Glutamatergic neuron (in vitro differentiated cells): ENCODE measurements at regions not wholly inside any gene's neighbourhood (a gene's known extent, or its start where the extent isn't known, plus 50 kb on each side); places are given as distances from the start of the nearest gene placed in this dataset.
"Not testable (repeated sequence)": the region's sequence is repeated elsewhere in the genome, so short reads cannot be mapped to it uniquely, and the experiment has no call there.

Experiments used
- DNase-seq: peaks from one replicate; pipeline ENCODE4 v3.0.0; 2022
- H3K27ac Mint-ChIP-seq: one replicate; pipeline ENCODE4 v1.8.0; 2020; ENCODE audit warnings: mild to moderate bottlenecking, mixed read lengths, inconsistent platforms; ENCODE audit not compliant: unreplicated experiment
- H3K27me3 Mint-ChIP-seq: one replicate; pipeline ENCODE4 v1.8.0; 2020; ENCODE audit warnings: mild to moderate bottlenecking, moderate library complexity, mixed read lengths, inconsistent platforms; ENCODE audit not compliant: unreplicated experiment
- H3K36me3 Mint-ChIP-seq: one replicate; pipeline ENCODE4 v1.8.0; 2020; ENCODE audit warnings: mild to moderate bottlenecking, mixed read lengths, inconsistent platforms; ENCODE audit not compliant: unreplicated experiment
- H3K4me1 Mint-ChIP-seq: one replicate; pipeline ENCODE4 v1.8.0; 2020; ENCODE audit warnings: mild to moderate bottlenecking, low read depth, mixed read lengths, inconsistent platforms; ENCODE audit not compliant: unreplicated experiment
- H3K4me3 Mint-ChIP-seq: one replicate; pipeline ENCODE4 v1.8.0; 2020; ENCODE audit warnings: mild to moderate bottlenecking, mixed read lengths, inconsistent platforms; ENCODE audit not compliant: unreplicated experiment
- H3K9me3 Mint-ChIP-seq: one replicate; pipeline ENCODE4 v1.8.0; 2020; ENCODE audit warnings: mild to moderate bottlenecking, moderate library complexity, mixed read lengths, inconsistent platforms; ENCODE audit not compliant: unreplicated experiment
- TF ChIP-seq, protein P1 (sequence below): fragments of 200-600 bp; sonication (generic); IDR thresholded peaks from one replicate; pipeline ENCODE4 v1.5.0; 2021; ENCODE audit not compliant: partially characterized antibody, unreplicated experiment

DNA sequence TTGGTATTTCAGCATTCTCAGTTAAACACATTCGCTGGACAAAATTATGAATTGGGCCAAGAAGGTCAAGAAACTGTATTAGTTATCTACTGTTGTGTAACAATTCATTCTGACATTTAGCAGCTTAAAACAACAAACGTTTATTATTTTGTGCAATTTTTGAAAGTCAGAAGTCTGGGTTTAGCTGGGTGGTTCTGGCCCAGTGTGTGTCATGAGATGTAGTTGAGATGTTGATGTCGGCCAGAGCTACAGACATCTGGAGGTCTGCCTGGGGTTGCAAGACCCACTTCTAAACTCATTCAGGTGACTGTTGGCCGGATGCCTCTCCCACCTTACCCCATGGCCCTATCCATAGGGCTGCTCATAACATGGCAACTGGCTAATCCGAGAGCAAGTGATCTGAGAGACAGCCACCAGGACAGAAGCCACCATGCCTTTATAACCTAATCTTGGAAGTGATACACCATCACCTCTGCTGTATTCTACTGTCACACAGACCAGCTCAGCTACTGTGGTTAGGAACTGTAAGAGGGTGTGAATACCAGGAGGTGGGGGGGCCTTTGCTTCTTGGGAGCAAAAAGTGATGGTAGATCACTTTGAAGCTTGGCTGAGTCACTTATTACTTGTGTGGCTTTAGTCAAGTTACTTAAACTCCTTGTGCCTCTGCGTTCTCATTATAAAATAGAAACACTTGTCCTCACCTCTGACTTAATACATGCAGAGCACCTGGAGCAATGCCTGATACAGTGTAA is 217.0 kb upstream of the MYLIP start:
- Mint-ChIP-seq H3K4me3 (no peak overlapping the region), H3K27me3 (peaks cover 5% of the 10 kb centered on the region), H3K9me3 (peaks cover 8% of the 10 kb centered on the region), H3K36me3 (no peaks in the 10 kb centered on the region), H3K27ac (no peak overlapping the region), H3K4me1 (peaks cover 18% of the 10 kb centered on the region)
- TF ChIP-seq, protein P1, sequence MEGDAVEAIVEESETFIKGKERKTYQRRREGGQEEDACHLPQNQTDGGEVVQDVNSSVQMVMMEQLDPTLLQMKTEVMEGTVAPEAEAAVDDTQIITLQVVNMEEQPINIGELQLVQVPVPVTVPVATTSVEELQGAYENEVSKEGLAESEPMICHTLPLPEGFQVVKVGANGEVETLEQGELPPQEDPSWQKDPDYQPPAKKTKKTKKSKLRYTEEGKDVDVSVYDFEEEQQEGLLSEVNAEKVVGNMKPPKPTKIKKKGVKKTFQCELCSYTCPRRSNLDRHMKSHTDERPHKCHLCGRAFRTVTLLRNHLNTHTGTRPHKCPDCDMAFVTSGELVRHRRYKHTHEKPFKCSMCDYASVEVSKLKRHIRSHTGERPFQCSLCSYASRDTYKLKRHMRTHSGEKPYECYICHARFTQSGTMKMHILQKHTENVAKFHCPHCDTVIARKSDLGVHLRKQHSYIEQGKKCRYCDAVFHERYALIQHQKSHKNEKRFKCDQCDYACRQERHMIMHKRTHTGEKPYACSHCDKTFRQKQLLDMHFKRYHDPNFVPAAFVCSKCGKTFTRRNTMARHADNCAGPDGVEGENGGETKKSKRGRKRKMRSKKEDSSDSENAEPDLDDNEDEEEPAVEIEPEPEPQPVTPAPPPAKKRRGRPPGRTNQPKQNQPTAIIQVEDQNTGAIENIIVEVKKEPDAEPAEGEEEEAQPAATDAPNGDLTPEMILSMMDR, result no peak
- no peak for DNase-seq

DNA sequence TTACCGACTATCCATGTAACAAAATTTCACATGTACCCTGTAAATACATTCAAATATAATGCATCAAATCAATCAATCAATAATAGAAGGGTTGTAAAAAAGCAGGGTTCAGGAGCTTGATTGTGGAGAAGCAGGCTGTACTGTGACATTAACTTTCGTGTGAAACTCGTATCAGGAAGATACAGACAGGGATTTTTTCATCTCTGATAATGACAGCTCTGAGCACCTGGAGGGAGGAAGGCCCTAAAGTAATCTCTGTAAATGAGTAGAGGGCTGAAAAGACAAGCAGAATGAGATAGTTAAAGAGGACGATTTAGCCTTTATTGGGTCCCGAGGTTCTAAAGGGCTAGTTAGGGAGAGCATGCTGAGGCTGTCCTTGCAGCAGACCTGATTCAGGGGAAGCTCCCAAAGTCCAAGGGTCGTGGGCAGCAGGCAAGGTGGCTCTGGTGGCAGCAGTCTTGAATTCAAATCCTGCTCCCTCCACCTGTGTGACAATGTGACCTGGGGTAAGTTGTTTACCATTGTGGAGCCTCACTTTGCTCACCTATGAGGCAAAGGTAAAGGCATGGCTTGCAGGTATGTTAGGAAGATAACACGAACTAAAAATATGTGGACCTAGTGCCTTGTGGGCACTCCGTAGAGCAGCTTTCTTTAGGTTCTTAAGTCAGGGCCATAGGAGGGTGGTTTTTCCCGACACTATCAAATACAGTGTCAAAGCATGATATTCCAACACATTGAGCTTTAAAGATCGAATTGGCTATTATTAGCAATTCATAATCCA is 219.4 kb upstream of the MYLIP start:
- Mint-ChIP-seq H3K36me3 (no peaks in the 10 kb centered on the region), H3K27ac (no peak overlapping the region), H3K4me3 (no peak overlapping the region), H3K4me1 (peaks cover 23% of the 10 kb centered on the region), H3K27me3 (peaks cover 10% of the 10 kb centered on the region), H3K9me3 (peaks cover 11% of the 10 kb centered on the region)
- no peak for DNase-seq
- TF ChIP-seq, protein P1, result no peak

DNA sequence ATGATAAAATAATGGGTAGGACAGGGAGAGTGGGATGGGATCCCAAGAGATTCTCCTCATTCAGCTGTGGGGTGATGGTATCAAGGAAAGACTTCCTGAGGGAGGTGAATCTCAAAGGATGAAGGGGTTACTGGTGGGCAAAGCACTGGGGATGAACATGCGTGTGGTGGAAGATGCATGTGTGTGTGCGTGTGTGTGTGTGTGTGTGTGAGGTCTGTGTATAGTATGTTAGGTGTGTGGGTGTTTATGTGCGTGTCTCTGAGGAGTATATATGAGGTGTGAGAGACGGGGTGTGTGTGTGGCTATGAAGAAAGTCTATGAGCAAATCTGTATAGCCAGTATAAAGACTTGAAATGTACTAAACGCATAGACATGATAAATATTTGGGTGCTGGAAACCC is 220.0 kb upstream of the MYLIP start:
- TF ChIP-seq, protein P1, result no peak
- Mint-ChIP-seq H3K36me3 (no peaks in the 10 kb centered on the region), H3K9me3 (peaks cover 11% of the 10 kb centered on the region), H3K4me1 (peaks cover 23% of the 10 kb centered on the region), H3K27me3 (peaks cover 10% of the 10 kb centered on the region), H3K4me3 (no peak overlapping the region), H3K27ac (peak overlapping the region; percentile 86)
- no peak for DNase-seq

DNA sequence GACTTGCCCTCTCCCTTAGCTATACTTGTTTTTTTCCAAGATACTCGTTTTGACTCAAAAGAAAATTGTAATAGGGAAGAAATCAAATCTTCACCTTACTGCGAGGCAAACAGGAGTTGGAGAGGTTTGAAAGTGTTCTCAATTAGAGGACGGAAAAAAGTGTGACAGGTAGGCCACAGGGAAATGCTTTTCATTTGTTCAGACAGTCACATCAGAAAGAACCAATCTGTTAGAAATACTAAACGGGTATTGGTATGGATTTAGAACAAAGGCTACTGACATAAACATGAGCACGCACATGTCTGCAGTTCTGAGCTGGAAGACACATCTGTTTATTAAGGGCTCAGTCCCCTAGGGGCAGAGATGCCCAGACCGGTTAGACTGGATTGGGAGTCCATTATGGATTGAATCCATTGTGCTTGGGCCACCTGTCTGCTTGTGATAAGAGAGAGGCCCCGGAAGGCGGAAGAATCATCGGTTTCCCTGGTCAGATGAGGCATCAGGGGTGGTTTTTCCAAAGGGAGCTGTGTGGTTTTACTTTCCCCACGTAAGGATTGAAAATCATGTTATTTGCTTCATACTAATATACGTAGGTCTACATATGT is 220.9 kb upstream of the MYLIP start:
- peak; percentile 56 for DNase-seq
- H3K4me3 Mint-ChIP-seq, result peak overlapping the region; percentile 1
- peaks cover 23% of the 10 kb centered on the region for H3K4me1 Mint-ChIP-seq
- peaks cover 11% of the 10 kb centered on the region for H3K9me3 Mint-ChIP-seq
- peaks cover 12% of the 10 kb centered on the region for H3K27me3 Mint-ChIP-seq
- TF ChIP-seq, protein P1, result no peak
- no peaks in the 10 kb centered on the region for H3K36me3 Mint-ChIP-seq
- peak overlapping the region; percentile 86 for H3K27ac Mint-ChIP-seq

DNA sequence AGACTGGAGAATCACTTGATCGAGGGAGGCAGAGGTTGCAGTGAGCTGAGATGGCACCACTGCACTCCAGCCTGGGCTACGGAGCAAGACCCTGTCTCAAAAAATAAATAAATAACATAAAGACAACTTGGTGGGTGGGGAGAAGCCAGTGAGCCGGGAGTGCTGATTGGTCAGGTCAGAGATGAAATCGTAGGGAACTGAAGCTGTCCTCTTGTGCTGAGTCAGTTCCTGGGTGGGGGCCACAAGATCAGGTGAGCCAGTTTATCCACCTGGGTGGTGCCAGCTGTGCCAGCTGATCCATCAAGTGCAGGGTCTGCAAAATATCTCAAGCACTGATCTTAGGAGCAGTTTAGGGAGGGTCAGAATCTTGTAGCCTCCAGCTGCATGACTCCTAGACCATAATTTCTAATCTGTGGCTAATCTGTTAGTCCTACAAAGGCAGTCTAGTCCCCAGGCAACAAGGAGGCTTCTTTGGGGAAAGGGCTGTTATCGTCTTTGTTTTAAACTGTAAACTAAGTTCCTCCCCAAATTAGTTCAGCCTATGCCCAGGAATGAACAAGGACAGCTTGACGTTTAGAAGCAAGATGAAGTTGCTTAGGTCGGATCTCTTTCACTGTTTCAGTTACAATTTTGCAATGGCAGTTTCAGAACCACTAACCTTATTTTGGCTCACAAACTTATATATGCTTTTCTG is 221.5 kb upstream of the MYLIP start:
- H3K27ac Mint-ChIP-seq, result peak overlapping the region; percentile 86

More for the DNA sequence above, 221.5 kb upstream of the MYLIP start:
- H3K9me3 Mint-ChIP-seq, result peaks cover 11% of the 10 kb centered on the region
- not testable (repeated sequence) for H3K36me3 Mint-ChIP-seq, DNase-seq, H3K4me3 Mint-ChIP-seq
- peaks cover 23% of the 10 kb centered on the region for H3K4me1 Mint-ChIP-seq
- H3K27me3 Mint-ChIP-seq, result peaks cover 12% of the 10 kb centered on the region
